Neuronal stem cell (in vitro differentiated cells): ENCODE measurements at regions not wholly inside any gene's neighbourhood (a gene's known extent, or its start where the extent isn't known, plus 50 kb on each side); places are given as distances from the start of the nearest gene placed in this dataset.

Experiments used
- DNase-seq: peaks from one replicate; pipeline ENCODE4 v3.0.0-alpha.2; 2013; ENCODE audit warnings: low spot score
- H2AFZ ChIP-seq: one replicate; pipeline ENCODE4 v1.6.1; 2013; ENCODE audit warnings: mild to moderate bottlenecking, low read length, inconsistent platforms
- H2AK5ac ChIP-seq: 2 replicates; pipeline ENCODE4 v1.6.1; 2013; ENCODE audit warnings: low read depth, mild to moderate bottlenecking, inconsistent platforms, low read length, moderate library complexity, mixed read lengths
- H2BK120ac ChIP-seq: 2 replicates; pipeline ENCODE4 v1.6.1; 2013; ENCODE audit warnings: low read depth, mild to moderate bottlenecking, inconsistent platforms, low read length, moderate library complexity, mixed read lengths
- H2BK12ac ChIP-seq: one replicate; pipeline ENCODE4 v1.6.1; 2013; ENCODE audit warnings: low read length, inconsistent platforms
- H2BK15ac ChIP-seq: 2 replicates; pipeline ENCODE4 v1.6.1; 2013; ENCODE audit warnings: mild to moderate bottlenecking, low read length, inconsistent platforms, mixed read lengths
- H2BK5ac ChIP-seq: one replicate; pipeline ENCODE4 v1.6.1; 2013; ENCODE audit warnings: inconsistent platforms, mild to moderate bottlenecking, low read length, moderate library complexity
- H3K14ac ChIP-seq: one replicate; pipeline ENCODE4 v1.6.1; 2013; ENCODE audit warnings: low read length, inconsistent platforms
- H3K18ac ChIP-seq: 2 replicates; pipeline ENCODE4 v1.6.1; 2013; ENCODE audit warnings: low read length, inconsistent platforms
- H3K23ac ChIP-seq: 2 replicates; pipeline ENCODE4 v1.6.1; 2013; ENCODE audit warnings: low read depth, mild to moderate bottlenecking, mixed read lengths, low read length, inconsistent platforms; ENCODE audit not compliant: poor library complexity
- H3K27ac ChIP-seq: replicated peaks from 3 replicates; pipeline ENCODE4 v1.5.1; 2013; ENCODE audit warnings: low read length, inconsistent platforms
- H3K27me3 ChIP-seq, 3 experiments: 2 replicates each; pipeline ENCODE4 v1.6.1; 2013; ENCODE audit warnings: low read length in 3 of 3, mild to moderate bottlenecking in 2 of 3, inconsistent platforms in 1 of 3, low read depth in 1 of 3, mixed read lengths in 1 of 3, moderate library complexity in 1 of 3; ENCODE audit not compliant: control insufficient read depth in 3 of 3, insufficient read depth in 3 of 3
- H3K36me3 ChIP-seq, 2 donors: replicated peaks in 1 of 2; 2 replicates each; pipeline ENCODE4 v1.6.1; 2013; ENCODE audit warnings: low read length in 2 of 2; ENCODE audit not compliant: control insufficient read depth in 2 of 2, insufficient read depth in 2 of 2
- H3K4ac ChIP-seq: 2 replicates; pipeline ENCODE4 v1.6.1; 2013; ENCODE audit warnings: inconsistent platforms, mild to moderate bottlenecking, low read length, moderate library complexity
- H3K4me1 ChIP-seq, 2 donors: 1 replicate in 1 of 2; 2 replicates in 1 of 2; pipeline ENCODE4 v1.6.1; 2013; ENCODE audit warnings: low read length in 2 of 2, low read depth in 1 of 2; ENCODE audit not compliant: control insufficient read depth in 2 of 2, insufficient read depth in 1 of 2
- H3K4me2 ChIP-seq: one replicate; pipeline ENCODE4 v1.6.1; 2013; ENCODE audit warnings: mild to moderate bottlenecking, low read length, inconsistent platforms; ENCODE audit not compliant: insufficient read depth, poor library complexity, severe bottlenecking
- H3K4me3 ChIP-seq, 2 donors: 2 replicates each; pipeline ENCODE4 v1.5.1; 2013; ENCODE audit warnings: low read length in 2 of 2, mild to moderate bottlenecking in 2 of 2, inconsistent platforms in 1 of 2, moderate library complexity in 1 of 2
- H3K79me1 ChIP-seq: one replicate; pipeline ENCODE4 v1.6.1; 2013; ENCODE audit warnings: low read depth, mild to moderate bottlenecking, inconsistent platforms, low read length, moderate library complexity
- H3K9ac ChIP-seq: one replicate; pipeline ENCODE4 v1.6.1; 2013; ENCODE audit warnings: mild to moderate bottlenecking, low read depth, low read length, inconsistent platforms; ENCODE audit not compliant: poor library complexity
- H3K9me3 ChIP-seq, 2 donors: replicated peaks in 1 of 2; 2 replicates each; pipeline versions ENCODE3 to v1.6.1; 2013; ENCODE audit warnings: low read length in 2 of 2, mild to moderate bottlenecking in 2 of 2, inconsistent platforms in 1 of 2, low read depth in 1 of 2, mixed read lengths in 1 of 2, moderate library complexity in 1 of 2; ENCODE audit not compliant: control insufficient read depth in 2 of 2, insufficient read depth in 1 of 2
- H4K8ac ChIP-seq: one replicate; pipeline ENCODE4 v1.6.1; 2013; ENCODE audit warnings: low read depth, mild to moderate bottlenecking, inconsistent platforms, low read length, moderate library complexity
- H4K91ac ChIP-seq: one replicate; pipeline ENCODE4 v1.6.1; 2013; ENCODE audit warnings: low read length, low read depth, mild to moderate bottlenecking, inconsistent platforms; ENCODE audit not compliant: poor library complexity
- WGBS, 2 donors: extraction: QIAGEN DNeasy Blood & Tissue Kit; methylation state at CpG; one replicate each; pipeline ENCODE4 v1.1.7; 2013; ENCODE audit warnings: missing lambda C conversion rate in 2 of 2, mixed read lengths in 1 of 2; ENCODE audit not compliant: insufficient read length in 2 of 2, insufficient replicate concordance in 1 of 2; ENCODE audit errors: extremely low coverage in 2 of 2; 5-methylcytosine and 5-hydroxymethylcytosine counted together

GRCh38 chr11:92475819-92476218 is 251.2 kb downstream of the FAT3 start:
- peak overlapping the region; percentile 36 for H3K18ac ChIP-seq
- H3K9ac ChIP-seq = no peak overlapping the region
- H2AK5ac ChIP-seq = no peak overlapping the region
- no peak overlapping the region for H3K4me3 ChIP-seq
- no peak overlapping the region for H3K23ac ChIP-seq
- no peaks in the 10 kb centered on the region for H3K79me1 ChIP-seq
- H3K27ac ChIP-seq = no peak overlapping the region
- no peak overlapping the region for H3K4me2 ChIP-seq
- DNase-seq = no peak
- no peaks in the 10 kb centered on the region for H3K27me3 ChIP-seq
- no peak overlapping the region for H4K91ac ChIP-seq
- H2BK12ac ChIP-seq = no peak overlapping the region
- H3K14ac ChIP-seq = no peak overlapping the region
- H2AFZ ChIP-seq = no peak overlapping the region
- no peak overlapping the region for H3K4ac ChIP-seq
- H2BK5ac ChIP-seq = no peak overlapping the region
- H2BK120ac ChIP-seq = no peak overlapping the region
- peaks cover 0 to 9% of the 10 kb centered on the region in 2 donors for H3K36me3 ChIP-seq
- H3K9me3 ChIP-seq = peaks cover 1 to 3% of the 10 kb centered on the region in 2 donors
- H2BK15ac ChIP-seq = no peak overlapping the region
- no CpG with 5 or more reads among the region's 3 CpGs for WGBS, 2 donors
- H4K8ac ChIP-seq = no peak overlapping the region
- peaks cover 13 to 24% of the 10 kb centered on the region in 2 donors for H3K4me1 ChIP-seq

DNA sequence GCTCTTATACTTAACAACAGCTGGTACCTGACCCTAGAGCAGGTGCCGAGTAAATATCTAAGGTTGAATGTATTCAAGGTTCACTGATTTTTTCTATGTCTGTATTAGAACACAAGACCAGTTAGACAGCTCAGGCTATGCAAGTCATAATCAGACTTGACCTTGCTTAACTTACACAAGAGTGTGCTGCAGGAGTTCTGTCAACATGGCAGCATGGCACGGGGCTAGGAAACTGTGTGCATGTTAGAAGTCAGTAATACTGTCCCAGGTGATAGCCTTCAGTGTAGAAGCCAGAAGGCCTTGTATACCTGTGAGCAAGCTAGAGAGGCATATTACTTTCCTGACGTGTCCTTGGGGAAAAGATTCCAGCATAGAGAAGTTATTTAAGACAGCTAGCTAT is 253.1 kb downstream of the FAT3 start:
- H2BK15ac ChIP-seq = no peak overlapping the region
- no peak overlapping the region for H3K14ac ChIP-seq
- H3K4me2 ChIP-seq = no peak overlapping the region
- no peak overlapping the region for H4K91ac ChIP-seq
- H2BK120ac ChIP-seq = no peak overlapping the region
- H2AK5ac ChIP-seq = no peak overlapping the region
- H3K9ac ChIP-seq = no peak overlapping the region
- no peak overlapping the region for H3K4me3 ChIP-seq
- H2BK12ac ChIP-seq = no peak overlapping the region
- H3K79me1 ChIP-seq = no peaks in the 10 kb centered on the region
- peaks cover 13 to 24% of the 10 kb centered on the region in 2 donors for H3K4me1 ChIP-seq
- peaks cover 1 to 3% of the 10 kb centered on the region in 2 donors for H3K9me3 ChIP-seq
- no peak overlapping the region for H3K23ac ChIP-seq
- H3K36me3 ChIP-seq = peaks cover 0 to 9% of the 10 kb centered on the region in 2 donors
- no CpG with 5 or more reads among the region's 3 CpGs for WGBS, 2 donors
- H3K27ac ChIP-seq = no peak overlapping the region
- no peak overlapping the region for H3K4ac ChIP-seq
- DNase-seq = no peak
- H2BK5ac ChIP-seq = no peak overlapping the region
- no peaks in the 10 kb centered on the region for H3K27me3 ChIP-seq
- no peak overlapping the region for H2AFZ ChIP-seq
- no peak overlapping the region for H4K8ac ChIP-seq
- H3K18ac ChIP-seq = no peak overlapping the region

DNA sequence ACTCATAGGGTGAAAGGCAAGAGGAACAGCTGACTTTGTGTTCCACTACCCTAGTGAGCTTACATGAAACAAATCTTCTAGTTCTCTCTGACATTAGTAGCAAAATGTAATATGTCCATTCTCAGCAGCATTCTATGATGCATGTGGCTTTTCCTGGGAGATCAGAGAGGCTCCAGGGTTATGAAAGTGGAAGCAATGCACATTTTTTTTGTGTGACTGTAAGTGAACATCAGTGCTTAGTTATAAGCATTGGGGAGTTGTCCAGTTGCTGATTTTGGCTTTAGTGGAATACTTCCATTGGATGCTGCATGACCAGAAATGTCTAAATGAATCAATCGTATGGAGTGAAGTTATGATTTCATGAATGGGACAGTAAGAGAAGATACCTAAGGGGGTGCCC is 255.9 kb downstream of the FAT3 start:
- H3K9me3 ChIP-seq = peaks cover 1 to 3% of the 10 kb centered on the region in 2 donors
- no peak overlapping the region for H2AFZ ChIP-seq
- peaks cover 0 to 9% of the 10 kb centered on the region in 2 donors for H3K36me3 ChIP-seq
- no peak overlapping the region for H4K8ac ChIP-seq
- H3K27ac ChIP-seq = no peak overlapping the region
- WGBS, 2 donors = no CpG with 5 or more reads among the region's 1 CpG
- H3K18ac ChIP-seq = no peak overlapping the region
- no peak overlapping the region for H3K14ac ChIP-seq
- H3K4ac ChIP-seq = no peak overlapping the region
- H2BK12ac ChIP-seq = no peak overlapping the region
- H3K4me1 ChIP-seq = peaks cover 4 to 14% of the 10 kb centered on the region in 2 donors
- H2AK5ac ChIP-seq = no peak overlapping the region
- no peak overlapping the region for H3K23ac ChIP-seq
- H3K27me3 ChIP-seq = no peaks in the 10 kb centered on the region
- H3K4me3 ChIP-seq = no peak overlapping the region
- no peak overlapping the region for H3K9ac ChIP-seq
- H3K4me2 ChIP-seq = no peak overlapping the region
- no peak overlapping the region for H4K91ac ChIP-seq
- no peak for DNase-seq
- H3K79me1 ChIP-seq = no peaks in the 10 kb centered on the region
- H2BK15ac ChIP-seq = no peak overlapping the region
- H2BK120ac ChIP-seq = no peak overlapping the region
- H2BK5ac ChIP-seq = no peak overlapping the region

DNA sequence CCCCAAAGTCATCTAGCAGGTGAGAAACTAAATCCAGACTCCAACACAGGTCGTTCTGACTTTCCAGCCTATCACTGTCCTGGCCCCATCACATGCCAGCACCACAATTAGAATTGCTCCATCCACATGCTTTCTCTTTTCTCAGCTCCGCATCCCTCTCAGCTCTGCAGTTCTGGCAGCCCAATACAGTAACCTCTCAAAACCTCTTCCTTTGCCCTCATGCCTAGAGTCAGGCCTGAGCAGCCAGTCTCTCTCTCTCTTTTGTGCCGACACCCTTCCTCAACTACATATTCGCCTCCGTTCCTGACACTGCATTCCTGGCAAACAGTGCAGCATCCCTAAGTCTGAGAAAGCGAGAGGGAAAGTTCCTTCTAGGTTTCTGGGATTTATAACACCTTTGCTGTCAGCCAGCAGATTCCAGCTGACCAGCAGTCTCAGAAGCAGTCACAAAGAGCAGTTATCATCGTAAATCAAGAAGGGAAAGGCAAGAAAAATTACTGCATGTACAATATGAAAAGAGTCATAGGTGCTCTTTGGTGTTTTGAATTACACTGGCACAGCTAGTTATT is 258.0 kb downstream of the FAT3 start:
- Histone ChIP-seq H2BK120ac (no peak overlapping the region), H2BK12ac (no peak overlapping the region), H3K36me3 (peaks cover 0 to 9% of the 10 kb centered on the region in 2 donors), H2AFZ (no peak overlapping the region), H3K27ac (no peak overlapping the region), H3K9me3 (peaks cover 0 to 3% of the 10 kb centered on the region in 2 donors), H3K4me1 (peaks cover 0 to 16% of the 10 kb centered on the region in 2 donors), H4K91ac (no peak overlapping the region), H3K14ac (no peak overlapping the region), H3K4me2 (no peak overlapping the region), H3K9ac (no peak overlapping the region), H3K27me3 (no peaks in the 10 kb centered on the region), H3K18ac (no peak overlapping the region), H2BK15ac (no peak overlapping the region), H3K4me3 (no peak overlapping the region), H2BK5ac (no peak overlapping the region), H3K4ac (no peak overlapping the region), H2AK5ac (no peak overlapping the region), H3K23ac (no peak overlapping the region), H3K79me1 (no peaks in the 10 kb centered on the region), H4K8ac (no peak overlapping the region)
- no CpG with 5 or more reads among the region's 7 CpGs for WGBS, 2 donors
- no peak for DNase-seq
